UCSD-AML1 (cell line): ENCODE measurements at regions not wholly inside any gene's neighbourhood (a gene's known extent, or its start where the extent isn't known, plus 50 kb on each side); places are given as distances from the start of the nearest gene placed in this dataset.
"Not testable (repeated sequence)": the region's sequence is repeated elsewhere in the genome, so short reads cannot be mapped to it uniquely, and the experiment has no call there.

Experiments used
- DNase-seq: peaks from one replicate; lab custom pipeline; 2025; ENCODE audit not compliant: unreplicated experiment; lab: John Stamatoyannopoulos, UW

DNA sequence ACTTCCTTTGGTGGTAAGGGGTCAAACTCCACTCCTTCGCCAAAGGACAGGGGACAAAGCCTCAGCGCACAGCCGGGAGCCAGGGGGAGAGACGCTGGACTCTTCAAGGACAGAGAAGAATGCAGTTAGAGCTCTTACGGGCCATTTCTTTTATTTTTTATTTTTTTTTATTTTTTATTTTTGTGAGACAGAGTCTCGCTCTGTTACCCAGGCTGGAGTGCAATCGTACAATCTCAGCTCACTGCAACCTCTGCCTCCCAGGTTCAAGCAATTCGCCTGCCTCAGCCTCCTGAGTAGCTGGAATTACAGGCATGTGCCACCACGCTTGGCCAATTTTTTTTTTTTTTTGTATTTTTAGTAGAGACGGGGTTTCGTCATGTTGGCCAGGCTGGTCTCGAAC, 93.2 kb upstream of the RPH3AL start, which contains the start of gene RFLNB:
RFLNB (minus strand) TSS at position 101 of the 400 bp plus-strand sequence.
- not testable (repeated sequence) for DNase-seq

DNA sequence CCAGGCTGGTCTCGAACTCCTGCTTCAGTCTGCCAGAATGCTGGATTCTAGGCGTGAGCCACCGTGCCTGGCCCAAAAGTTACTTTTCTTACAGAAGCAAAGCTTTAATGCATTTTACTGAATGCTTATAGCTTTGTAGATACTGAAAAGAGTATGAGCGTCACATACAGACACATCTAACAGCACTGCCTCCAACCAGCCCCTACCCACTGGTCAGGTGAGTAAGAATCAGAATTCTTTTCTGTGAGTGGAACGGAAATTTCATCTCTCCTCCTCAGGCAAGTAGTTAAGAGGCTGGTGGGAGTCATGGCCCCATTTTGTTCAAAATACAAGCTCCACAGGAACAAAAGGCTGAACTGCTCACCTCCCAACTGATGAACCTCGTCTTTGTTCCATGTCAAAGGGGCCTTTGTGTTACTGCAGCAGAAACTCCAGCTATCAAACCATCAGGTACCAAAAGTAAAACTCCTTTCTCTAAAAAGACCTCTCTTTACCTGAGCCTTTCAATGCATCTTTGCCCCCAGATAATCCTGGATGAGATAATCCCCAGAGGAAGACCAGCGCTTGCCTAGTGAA, 92.4 kb upstream of the RPH3AL start:
- no peak for DNase-seq

DNA sequence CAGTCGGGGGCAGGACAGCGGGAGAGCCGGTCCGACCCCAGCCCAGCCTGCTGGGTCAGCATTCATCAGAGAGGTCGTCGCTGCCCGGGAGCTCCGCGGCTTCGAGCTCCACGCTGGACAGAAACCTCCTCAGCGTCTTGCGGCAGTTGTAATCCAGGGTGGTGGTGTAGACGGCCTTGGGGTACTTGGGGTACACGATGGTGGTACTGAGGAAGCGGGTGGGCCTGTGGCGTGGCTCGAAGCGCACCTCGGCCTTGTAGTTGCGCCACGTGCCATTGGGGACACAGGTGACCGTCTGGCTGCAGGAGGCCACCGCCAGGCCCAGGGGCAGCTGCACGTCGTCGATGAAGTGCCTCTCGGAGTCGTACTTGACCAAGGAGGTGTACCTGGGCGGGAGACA, 90.5 kb upstream of the RPH3AL start:
- no peak for DNase-seq

DNA sequence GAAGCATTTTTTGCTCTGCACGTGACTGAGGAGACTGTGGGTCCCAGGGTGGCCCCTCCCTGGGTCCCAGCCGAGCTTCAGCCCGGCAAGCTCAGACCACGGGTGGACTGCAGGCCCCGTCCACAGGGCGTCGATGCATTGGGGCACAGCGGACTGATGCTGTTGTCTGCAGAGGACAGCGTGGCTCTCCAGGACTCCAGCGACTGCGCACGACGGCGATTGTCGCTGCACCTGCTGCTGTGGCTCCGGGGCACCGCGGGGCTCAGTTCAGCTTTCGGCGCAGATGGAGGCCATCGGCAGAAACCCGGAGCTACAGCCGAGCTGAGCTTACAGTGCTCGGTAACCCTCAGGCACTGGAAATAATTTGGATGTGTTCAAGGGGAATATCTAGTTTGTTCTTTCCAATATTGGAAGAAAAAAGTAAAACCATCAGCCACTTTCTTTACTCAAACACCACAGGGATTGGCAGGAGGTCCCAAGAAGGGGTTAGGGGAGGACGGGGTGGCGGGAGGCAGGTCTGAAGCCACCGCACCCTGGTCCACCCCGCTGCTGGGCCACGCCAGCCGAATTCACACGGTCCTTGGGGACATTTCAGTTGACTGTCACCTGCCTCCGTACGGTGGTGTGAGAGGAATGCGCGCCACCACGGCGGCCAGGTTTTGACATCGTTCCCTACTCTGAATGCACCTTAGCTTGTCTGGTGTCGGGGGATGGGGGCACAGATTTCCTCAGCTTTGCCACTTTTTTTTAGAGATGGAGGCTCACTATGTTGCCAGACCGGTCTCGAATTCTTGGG, 88.7 kb upstream of the RPH3AL start:
- no peak for DNase-seq

DNA sequence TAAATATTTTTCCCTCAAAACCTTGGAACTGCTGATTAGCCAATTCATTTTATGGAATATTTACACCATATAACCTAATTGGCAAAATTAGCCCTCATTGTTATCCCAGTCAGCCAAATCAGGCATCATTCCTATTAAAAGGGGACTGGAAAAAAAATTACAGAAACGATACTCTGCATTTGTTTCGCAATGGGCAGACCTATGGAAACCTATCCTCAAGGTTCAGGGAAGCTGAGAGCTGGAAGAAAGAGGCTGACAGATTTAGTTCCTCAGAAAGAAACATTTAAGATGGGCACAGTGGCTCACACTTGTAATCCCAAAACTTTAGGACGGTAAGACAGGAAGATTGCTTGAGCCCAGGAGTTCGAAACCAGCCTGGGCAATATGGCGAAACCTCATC, 85.6 kb upstream of the RPH3AL start:
- no peak for DNase-seq

DNA sequence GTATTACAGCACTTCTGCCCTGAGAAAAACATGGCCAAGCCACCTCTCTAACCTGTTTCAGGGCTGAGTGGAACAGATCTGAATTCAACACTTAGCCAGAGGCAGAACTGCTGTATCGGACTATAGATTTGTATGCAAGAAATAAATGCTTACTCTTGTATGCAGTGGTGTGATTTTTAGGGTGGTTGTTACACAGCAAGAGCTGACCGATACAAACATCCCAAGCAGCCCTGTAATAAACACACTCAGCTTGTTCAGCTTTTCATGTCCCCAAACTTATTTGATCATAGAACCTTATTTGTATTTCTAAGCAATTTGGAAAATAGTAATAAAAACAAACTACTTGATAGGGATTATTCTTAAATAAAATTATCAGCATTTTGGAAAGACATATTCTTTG, 84.9 kb upstream of the RPH3AL start:
- DNase-seq, result no peak

DNA sequence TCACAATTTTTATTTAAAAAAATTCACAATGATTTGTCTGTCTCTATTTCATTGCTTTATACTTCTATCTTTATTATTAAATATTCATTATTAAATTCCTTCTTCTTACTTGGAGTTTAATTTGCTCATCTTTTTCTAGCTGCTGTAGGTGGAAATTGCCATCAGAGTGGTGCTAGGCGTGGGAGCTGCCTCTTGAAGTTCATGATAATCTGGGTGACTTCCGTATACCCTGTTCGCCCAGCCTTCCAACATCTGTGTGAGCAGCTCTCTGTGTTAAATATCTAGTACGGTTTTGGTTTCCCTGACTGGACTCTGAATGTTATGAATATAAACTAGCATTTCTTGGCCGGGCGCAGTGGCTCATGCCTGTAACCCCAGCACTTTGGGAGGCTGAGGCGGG, 84.0 kb upstream of the RPH3AL start:
- no peak for DNase-seq

DNA sequence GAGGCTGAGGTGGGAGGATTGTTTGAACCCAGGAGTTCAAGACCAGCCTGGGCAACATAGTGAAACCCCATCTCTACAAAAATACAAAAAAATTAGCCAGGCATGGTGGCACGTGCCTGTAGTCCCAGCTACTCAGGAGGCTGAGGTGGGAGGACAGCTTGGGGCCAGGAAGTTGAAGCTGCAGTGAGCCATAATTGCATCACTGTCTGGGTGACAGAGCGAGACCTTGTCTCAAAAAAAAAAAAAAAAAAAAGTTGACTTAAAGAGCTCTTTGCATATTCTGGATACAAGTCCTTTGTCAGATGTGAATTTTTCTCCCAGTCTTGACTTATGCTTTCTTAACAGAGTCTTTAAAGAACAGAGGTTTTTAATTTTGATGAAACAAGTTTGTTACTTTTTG, 79.9 kb upstream of the RPH3AL start:
- not testable (repeated sequence) for DNase-seq

DNA sequence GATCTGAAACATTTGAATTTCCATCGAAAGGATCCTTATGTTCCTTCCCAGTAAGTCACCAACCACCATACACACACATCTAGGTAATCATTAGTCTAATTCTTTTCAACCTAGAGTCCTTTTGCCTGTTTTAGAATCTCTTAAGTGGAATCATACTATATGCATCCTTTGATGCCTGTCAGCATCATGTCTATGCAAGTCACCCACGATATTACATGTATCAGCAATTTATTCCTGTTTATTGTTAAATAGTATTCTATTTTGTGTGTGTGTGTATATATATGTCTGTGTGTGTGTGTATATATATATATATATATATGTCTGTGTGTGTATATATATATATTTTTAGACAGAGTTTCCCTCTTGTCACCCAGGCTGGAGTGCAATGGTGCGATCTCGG, 78.9 kb upstream of the RPH3AL start:
- DNase-seq, result no peak

DNA sequence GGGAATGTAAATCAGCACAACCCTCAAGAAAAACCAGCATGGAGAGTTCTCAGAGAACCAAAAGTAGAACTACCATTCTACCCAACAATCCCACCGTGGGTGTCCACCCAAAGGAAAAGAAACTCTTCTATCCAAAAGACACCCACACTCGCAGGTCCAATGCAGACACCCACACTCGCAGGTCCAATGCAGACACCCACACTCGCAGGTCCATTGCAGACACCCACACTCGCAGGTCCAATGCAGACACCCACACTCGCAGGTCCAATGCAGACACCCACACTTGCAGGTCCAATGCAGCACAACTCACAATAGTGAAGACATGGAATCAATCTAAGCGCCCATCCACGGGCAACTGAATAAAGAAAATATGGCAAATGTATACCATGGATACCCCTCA, 77.0 kb upstream of the RPH3AL start:
- DNase-seq, result no peak

DNA sequence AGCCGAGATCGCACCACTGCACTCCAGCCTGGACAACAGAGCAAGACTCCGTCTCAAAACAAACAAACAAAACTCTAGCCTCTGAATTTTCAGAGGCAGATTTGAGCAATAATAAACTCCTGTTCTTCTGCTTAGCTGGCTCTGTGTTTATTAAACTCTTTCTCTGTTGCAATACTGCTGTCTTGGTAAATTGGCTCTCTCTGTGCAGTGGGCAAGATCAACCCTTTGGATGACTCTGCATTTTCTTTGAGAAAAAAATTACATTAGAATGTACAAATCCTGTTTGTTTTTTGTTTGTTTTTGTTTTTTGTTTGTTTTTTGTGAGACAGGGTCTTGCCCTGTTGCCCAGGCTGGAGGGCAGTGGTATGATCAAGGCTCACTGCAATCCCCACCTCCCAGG, 75.8 kb upstream of the RPH3AL start:
- DNase-seq, result no peak

DNA sequence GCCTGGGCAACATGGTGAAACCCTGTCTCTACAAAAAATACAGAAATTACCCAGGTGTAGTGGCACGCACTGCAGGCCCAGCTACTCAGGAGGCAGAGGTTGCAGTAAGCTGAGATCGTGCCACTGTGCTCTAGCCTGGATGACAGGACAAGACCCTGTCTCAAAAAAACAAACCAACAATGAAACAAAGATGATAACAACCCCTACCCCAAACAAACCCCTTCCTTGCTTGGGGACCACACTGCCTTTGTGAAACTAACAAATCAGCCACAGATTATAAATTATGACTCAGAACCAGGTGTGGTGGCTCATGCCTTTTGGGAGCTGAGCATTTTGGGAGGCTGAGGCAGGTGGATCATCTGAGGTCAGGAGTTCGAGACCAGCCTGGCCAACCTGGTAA, 75.3 kb upstream of the RPH3AL start:
- DNase-seq, result no peak

DNA sequence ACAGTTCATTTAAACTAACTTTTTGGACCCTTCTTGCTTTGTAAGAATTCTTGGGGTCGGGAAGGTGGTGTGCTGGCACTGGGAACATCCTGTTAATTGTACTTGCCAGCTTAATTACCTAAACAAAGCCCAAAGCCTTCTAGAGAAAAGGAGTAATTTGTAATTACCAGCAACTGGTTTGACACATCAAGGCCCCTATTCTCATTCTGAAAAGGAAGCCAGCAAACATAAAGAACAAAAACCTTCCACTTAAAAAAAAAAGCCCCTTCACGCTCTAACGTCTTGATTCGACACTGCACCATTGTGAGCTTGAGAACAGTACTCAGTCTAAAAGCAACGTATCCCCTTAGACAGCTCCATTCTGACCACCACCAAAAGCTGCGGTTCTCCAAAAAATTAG, 74.7 kb upstream of the RPH3AL start:
- DNase-seq, result no peak

DNA sequence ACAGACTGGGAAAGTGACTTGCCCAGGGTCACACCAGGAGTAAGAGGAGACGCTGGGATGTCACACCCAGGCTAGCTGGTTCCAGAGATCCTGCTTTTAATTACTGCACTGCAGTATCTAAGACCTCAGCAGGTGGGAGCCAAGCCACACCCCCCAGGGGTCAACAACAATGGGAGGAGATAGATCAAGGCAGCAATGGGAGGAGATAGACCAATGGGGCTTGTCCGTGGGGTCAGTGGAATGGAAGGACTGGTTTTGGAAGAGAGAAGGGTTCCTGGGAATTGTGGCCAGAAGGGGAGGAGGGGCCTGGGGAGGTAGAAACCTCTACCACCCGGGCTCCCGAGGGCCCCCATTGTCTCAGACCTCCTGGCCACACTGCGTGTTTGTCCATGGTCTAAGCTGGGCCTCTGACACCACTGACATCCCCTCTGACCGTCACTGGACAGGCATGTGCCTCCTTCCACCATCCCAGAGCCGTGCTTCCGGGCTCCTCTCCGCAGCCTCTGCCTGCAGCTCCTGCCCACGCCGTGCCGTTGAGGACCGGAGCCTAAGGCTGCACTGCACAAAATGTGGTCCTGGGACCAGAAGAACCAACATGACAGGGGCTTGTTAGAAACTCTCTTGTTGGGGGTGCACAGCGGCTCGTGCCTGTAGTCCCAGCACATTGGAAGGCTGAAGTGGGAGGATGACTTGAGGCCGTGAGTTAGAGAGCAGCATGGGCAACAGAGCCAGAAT, 69.8 kb upstream of the RPH3AL start:
- no peak for DNase-seq

DNA sequence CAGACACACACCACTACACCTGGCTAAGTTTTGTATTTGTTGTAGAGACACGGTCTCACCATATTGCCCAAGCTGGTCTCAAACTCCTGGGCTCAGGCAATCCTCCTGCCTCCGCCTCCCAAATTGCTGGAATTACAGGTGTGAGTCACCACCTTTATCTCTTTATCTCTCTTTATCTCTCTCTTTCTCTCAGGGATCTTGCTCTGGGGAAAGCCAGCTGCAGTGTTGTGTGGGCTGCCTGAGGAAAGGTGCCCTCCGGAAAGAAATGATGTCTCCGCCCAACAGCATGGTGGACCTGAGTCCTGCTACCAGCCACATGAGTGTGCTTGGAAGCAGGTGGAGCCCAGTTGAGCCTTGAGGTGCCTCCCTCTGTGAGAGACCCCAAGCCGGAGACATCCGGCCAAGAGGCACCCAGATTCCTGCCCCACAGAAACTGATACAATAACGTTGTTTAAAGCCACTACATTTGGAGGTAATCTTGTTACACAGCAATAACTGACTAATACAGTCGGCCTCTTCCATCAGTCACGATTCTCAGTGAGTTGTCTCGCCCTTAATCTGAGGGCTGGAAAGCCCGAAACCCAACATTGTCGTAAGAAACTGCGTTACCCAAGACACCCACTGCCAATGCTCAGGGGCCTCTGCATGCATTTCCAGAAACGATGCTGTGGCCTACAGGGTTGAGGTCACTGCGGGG, 68.0 kb upstream of the RPH3AL start:
- no peak for DNase-seq

DNA sequence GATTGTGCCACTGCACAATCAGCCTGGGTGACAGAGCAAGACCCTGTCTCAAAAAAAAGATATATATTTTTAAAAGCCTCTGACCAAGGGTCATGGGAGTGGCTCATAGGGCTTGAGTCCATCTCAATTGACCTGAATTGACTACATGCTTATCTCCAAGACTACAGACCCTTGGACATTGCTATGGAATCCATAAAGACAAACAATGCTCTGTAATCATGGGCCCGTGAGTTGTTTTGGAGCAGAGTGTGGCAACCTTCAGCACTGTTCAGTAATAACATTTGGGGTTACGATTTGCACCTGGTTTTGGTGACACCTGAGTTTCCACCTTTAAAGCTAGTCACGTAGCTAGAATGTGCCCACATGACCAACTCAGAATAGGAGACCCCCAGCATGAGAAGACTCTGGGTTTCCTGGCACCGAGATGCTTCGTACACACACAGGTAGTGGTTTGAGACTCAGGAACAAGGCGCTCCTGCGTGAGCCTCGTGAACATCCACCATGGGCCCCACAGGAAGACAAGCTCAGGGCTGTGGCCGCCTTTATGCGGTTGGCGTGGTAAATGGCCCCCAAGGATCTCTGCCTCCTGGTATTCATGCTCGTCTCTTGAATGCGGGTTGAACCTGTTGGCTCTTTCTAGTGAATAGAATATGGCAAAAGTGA, 66.6 kb upstream of the RPH3AL start:
- DNase-seq, result peak; percentile 44

DNA sequence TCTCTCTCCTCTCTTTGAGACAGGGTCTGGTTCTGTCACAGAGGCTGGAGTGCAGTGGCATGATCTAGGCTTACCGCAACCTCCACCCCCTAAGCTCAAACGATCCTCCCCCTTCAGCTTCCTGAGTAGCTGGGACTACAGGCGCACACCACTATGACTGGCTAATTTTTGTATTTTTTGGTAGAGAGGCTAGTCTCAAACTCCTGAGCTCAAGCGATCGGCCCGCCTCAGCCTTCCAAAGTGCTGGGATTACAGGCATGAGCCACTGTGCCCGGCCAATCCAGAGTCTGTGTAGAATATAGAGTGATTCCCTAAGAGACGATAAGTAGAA, 65.8 kb upstream of the RPH3AL start:
- peak; percentile 71 for DNase-seq

DNA sequence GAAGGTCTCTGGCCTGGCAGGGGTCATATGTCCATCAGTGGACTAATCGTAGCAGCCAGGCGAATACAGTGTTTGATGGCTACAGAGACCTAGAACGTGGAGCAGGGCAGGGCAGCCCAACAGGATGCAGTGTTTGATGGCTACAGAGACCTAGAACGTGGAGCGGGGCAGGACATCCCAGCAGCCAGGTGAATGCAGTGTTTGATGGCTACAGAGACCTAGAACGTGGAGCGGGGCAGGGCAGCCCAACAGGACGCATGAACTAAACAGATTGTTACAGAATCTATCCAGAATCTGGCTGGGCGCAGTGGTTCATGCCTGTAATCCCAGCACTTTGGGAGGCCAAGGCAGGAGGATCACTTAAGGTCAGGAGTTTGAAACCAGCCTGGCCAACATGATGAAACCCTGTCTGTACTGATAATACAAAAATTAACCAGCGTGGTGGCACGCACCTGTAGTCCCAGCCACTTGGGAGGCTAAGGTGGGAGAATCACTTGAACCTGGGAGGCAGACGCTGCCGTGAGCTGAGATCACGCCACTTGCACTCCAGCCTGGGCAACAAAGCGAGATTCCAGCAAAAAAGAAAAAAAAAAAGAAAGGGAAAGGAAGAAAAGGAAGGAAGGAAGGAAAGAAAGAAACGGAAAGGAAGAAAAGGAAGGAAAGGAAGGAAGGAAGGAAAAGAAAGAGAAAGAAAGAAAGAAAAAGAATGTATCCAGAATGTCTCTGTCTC, 65.2 kb upstream of the RPH3AL start:
- DNase-seq, result no peak

DNA sequence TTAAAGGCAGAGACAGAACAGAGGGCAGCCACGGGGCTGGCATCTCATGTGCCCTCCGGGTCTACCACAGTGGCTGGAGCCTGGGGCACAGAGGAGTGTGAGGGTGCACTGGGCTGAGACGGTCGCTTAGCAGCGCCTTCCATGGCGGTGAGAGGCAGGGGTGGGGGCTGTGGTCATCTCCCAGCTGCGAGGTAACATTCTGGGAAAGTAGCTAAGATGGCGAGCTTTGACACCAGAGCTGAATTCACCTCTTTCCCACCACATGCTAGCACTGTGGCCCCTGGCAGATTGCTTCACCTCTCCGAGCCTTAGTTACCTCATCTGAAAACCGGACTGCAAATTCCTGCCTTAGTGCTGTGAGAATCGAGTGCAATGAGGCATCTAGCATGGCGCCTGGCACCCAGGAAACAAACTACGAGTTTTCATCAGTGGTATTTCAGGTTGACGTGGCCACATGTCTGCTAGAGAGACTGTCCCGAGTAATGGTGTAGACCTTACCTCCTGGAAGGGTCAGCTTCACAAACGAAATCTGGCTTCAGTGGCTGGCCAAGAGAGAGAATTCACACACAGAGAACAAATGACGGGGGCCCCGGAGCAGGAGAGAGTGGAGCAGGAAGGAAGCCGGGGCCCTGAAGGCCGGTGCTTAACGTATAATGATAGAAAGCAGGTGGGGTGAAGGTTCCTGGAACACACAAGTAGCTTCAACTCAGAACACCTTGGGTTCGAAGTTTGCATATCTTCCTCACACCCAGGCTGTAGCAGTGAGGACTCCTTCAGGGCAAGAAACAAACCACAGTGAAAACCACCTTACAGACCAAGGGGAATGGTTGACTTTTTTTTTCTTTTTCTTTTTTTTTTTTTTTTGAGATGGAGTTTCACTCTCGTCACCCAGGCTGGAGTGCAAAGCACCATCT, 63.9 kb upstream of the RPH3AL start:
- DNase-seq, result no peak
